ENCODE measurements at regions not wholly inside any gene's neighbourhood (a gene's known extent, or its start where the extent isn't known, plus 50 kb on each side); places are given as distances from the start of the nearest gene placed in this dataset.

DNA sequence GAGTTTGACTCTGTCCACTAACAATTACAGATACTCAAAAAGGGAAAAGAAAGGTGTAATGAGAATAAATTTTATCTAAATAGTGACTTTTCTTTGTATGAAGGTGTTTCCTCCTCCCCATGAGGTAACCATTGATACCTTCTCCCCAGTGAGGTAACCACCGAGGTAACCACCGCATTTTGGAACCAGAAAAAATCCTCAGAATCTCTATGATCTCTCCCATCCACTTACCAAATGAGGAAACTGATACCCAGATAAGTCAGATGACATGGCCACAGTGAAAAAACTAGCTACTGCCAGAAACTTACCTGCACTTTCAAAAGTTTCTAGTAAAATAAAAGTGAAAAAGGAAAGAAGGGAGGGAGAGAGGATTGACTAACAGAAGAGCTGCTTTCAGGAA lies 124.0 kb upstream of the FNDC3A start:
- intact Hi-C loops (cut with DNase I), result no loop called here
- no peaks in the 10 kb centered on the region for H3K27me3 ChIP-seq
- H3K4me3 ChIP-seq, result no peak overlapping the region
- H3K27ac ChIP-seq, result no peak overlapping the region
- no peaks in the 10 kb centered on the region for H3K36me3 ChIP-seq
- TF ChIP-seq POLR2AphosphoS5 (IDR thresholded peaks at IDR 0.05; ENCODE audit: insufficient read depth in 1 of 2, low read depth in 1 of 2) (no peak), POLR2A (IDR thresholded peaks at IDR 0.05) (no peak)
- TF ChIP-seq, protein P1, sequence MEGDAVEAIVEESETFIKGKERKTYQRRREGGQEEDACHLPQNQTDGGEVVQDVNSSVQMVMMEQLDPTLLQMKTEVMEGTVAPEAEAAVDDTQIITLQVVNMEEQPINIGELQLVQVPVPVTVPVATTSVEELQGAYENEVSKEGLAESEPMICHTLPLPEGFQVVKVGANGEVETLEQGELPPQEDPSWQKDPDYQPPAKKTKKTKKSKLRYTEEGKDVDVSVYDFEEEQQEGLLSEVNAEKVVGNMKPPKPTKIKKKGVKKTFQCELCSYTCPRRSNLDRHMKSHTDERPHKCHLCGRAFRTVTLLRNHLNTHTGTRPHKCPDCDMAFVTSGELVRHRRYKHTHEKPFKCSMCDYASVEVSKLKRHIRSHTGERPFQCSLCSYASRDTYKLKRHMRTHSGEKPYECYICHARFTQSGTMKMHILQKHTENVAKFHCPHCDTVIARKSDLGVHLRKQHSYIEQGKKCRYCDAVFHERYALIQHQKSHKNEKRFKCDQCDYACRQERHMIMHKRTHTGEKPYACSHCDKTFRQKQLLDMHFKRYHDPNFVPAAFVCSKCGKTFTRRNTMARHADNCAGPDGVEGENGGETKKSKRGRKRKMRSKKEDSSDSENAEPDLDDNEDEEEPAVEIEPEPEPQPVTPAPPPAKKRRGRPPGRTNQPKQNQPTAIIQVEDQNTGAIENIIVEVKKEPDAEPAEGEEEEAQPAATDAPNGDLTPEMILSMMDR (IDR thresholded peaks at IDR 0.05), result no peak
- H3K4me1 ChIP-seq, result no peaks in the 10 kb centered on the region
- H3K9me3 ChIP-seq, result no peaks in the 10 kb centered on the region
- no peak for DNase-seq (ENCODE audit: extremely low spot score in 2 of 2)

DNA sequence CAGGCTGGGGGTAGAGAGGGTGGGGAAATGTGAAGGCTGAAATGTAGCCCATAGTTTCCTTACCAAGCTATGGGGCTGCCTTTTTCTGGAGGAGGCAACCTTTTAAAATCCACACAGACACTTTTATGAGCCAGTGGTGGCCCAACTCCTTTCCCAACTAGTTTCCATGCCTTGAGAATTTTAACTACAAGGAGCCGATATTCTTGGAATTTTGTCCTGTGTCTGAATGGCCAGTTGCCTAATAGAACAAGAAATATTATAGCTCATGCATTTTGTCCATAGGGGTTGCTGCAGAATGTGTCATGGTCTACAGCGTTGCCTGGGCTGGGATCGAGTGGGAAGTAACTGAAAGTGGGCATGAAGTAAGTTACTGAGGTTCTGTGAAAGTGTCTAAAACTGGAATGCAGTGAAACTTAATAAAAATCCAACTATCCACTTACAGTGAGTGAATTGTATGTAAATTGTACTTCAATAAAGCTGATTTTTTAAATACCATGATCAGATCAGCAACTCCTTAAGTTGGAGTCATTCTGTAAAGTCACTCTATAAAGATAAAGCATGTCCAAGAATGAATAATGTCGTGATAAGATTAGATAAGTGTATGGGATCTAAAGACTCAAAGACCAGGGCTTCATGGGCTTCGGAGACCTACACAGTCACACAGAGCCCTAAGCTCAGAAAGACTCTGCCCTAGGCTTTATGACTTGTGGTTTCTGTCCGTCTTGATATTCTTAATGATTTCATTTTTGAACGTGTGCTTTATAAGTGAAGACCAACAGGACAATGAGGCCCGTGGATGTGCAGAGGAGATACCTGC lies 122.6 kb upstream of the FNDC3A start:
- intact Hi-C loops (cut with DNase I), result no loop called here
- TF ChIP-seq POLR2A (IDR thresholded peaks at IDR 0.05), result no peak
- TF ChIP-seq POLR2AphosphoS5 (IDR thresholded peaks at IDR 0.05; ENCODE audit: insufficient read depth in 1 of 2, low read depth in 1 of 2), result no peak
- TF ChIP-seq, protein P1 (IDR thresholded peaks at IDR 0.05), result no peak
- no peaks in the 10 kb centered on the region for H3K4me1 ChIP-seq
- H3K27me3 ChIP-seq, result no peaks in the 10 kb centered on the region
- H3K36me3 ChIP-seq, result no peaks in the 10 kb centered on the region
- no peak overlapping the region for H3K4me3 ChIP-seq
- no peaks in the 10 kb centered on the region for H3K9me3 ChIP-seq
- no peak overlapping the region for H3K27ac ChIP-seq
- DNase-seq (ENCODE audit: extremely low spot score in 2 of 2), result no peak

GRCh38 chr13:48853728-48854102 lies 122.0 kb upstream of the FNDC3A start:
- Histone ChIP-seq H3K27me3 (no peaks in the 10 kb centered on the region), H3K36me3 (no peaks in the 10 kb centered on the region), H3K9me3 (no peaks in the 10 kb centered on the region), H3K4me3 (no peak overlapping the region), H3K27ac (no peak overlapping the region), H3K4me1 (no peaks in the 10 kb centered on the region)
- intact Hi-C loops (cut with DNase I), result no loop called here
- TF ChIP-seq, protein P1 (IDR thresholded peaks at IDR 0.05), result no peak
- TF ChIP-seq POLR2A (IDR thresholded peaks at IDR 0.05) (no peak), POLR2AphosphoS5 (IDR thresholded peaks at IDR 0.05; ENCODE audit: insufficient read depth in 1 of 2, low read depth in 1 of 2) (no peak)
- DNase-seq (ENCODE audit: extremely low spot score in 2 of 2), result no peak

- no peak overlapping the region for H3K27ac ChIP-seq
- no peak for TF ChIP-seq POLR2AphosphoS5 (IDR thresholded peaks at IDR 0.05; ENCODE audit: insufficient read depth in 1 of 2, low read depth in 1 of 2)
- TF ChIP-seq, protein P1 (IDR thresholded peaks at IDR 0.05), result no peak
- TF ChIP-seq POLR2A (IDR thresholded peaks at IDR 0.05), result no peak
- no peaks in the 10 kb centered on the region for H3K36me3 ChIP-seq
- intact Hi-C loops (cut with DNase I), result no loop called here
- H3K4me1 ChIP-seq, result no peaks in the 10 kb centered on the region
- H3K9me3 ChIP-seq, result no peaks in the 10 kb centered on the region
- no peak overlapping the region for H3K4me3 ChIP-seq
- DNase-seq (ENCODE audit: extremely low spot score in 2 of 2), result no peak
- no peaks in the 10 kb centered on the region for H3K27me3 ChIP-seq
Observed at GRCh38 chr13:48857576-48857975, 118.1 kb upstream of the FNDC3A start.

DNA sequence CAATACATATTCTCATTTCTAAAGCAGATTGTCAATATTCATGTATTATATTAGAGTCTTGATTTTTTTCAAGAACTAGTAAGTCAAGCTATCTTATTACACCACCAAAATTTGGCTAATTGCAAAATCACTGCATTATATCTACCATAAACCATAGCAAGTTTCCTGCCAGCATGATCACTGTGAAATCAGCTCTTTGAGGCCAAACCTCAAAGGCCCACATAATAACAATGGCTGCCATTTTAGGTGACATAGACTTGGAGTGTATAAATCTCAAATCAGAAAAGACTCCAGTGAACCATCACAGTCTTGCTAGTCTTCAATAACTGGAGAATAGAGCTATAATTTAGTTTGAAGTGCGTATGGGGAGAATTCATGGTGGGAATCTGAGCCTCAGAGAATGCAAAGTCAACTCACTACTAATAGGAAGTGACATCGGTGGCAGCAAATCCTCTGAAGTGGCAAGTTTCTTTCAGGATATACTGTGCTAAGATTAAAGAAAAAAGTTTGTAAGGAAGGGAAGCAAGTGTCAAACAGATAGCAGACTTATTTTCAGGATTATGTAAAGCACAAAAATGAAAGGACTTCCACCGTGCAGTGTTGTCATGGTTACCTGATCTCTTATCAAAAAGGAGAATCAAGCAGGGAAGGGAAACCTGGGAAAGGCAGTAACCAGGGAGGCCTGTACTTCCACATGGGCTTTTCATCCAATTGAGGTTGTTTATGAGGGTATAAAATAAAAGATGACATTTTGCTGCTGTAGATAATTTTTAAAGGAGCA lies 117.4 kb upstream of the FNDC3A start:
- no peaks in the 10 kb centered on the region for H3K27me3 ChIP-seq
- TF ChIP-seq, protein P1 (IDR thresholded peaks at IDR 0.05), result no peak
- TF ChIP-seq POLR2AphosphoS5 (IDR thresholded peaks at IDR 0.05; ENCODE audit: insufficient read depth in 1 of 2, low read depth in 1 of 2) (no peak), POLR2A (IDR thresholded peaks at IDR 0.05) (no peak)
- intact Hi-C loops (cut with DNase I), result no loop called here
- no peak overlapping the region for H3K27ac ChIP-seq
- no peak for DNase-seq (ENCODE audit: extremely low spot score in 2 of 2)
- no peaks in the 10 kb centered on the region for H3K36me3 ChIP-seq
- no peak overlapping the region for H3K4me3 ChIP-seq
- H3K4me1 ChIP-seq, result no peaks in the 10 kb centered on the region
- H3K9me3 ChIP-seq, result no peaks in the 10 kb centered on the region

Measured in vagina (tissue), 2 donors.